A549 (cell line): ENCODE measurements at regions not wholly inside any gene's neighbourhood (a gene's known extent, or its start where the extent isn't known, plus 50 kb on each side); places are given as distances from the start of the nearest gene placed in this dataset.
"Not testable (repeated sequence)": the region's sequence is repeated elsewhere in the genome, so short reads cannot be mapped to it uniquely, and the experiment has no call there.

Experiments
- CBX8 ChIP-seq: fragments of 200-600 bp; sonication (generic); IDR thresholded peaks from 2 replicates; pipeline ENCODE4 v1.6.1; 2016
- CHD2 ChIP-seq: fragments of 150-350 bp; IDR thresholded peaks from 2 replicates; pipeline ENCODE4 v1.6.1; 2014; ENCODE audit warnings: low read length; ENCODE audit not compliant: partially characterized antibody
- CTCF ChIP-seq: fragments of >200 bp; sonication (Bioruptor Twin); formaldehyde crosslinking; IDR thresholded peaks from 3 replicates; pipeline ENCODE4 v1.5.1; 2016
- HOXA7 ChIP-seq: fragments of 250-450 bp; sonication (Bioruptor Pico); IDR thresholded peaks from 2 replicates; pipeline ENCODE4 v1.5.0; 2020; ENCODE audit warnings: mild to moderate bottlenecking, moderate library complexity
- POLR2A ChIP-seq: IDR thresholded peaks from 2 replicates; pipeline ENCODE4 v1.6.1; 2012; ENCODE audit warnings: mild to moderate bottlenecking, low read length
- REST ChIP-seq: fragments of 200-600 bp; sonication (generic); IDR thresholded peaks from 2 replicates; pipeline ENCODE4 v1.6.1; 2016; ENCODE audit warnings: antibody characterized with exemption, mild to moderate bottlenecking, moderate library complexity
- RFX5 ChIP-seq: fragments of 450-650 bp; IDR thresholded peaks from 2 replicates; pipeline ENCODE4 v1.7.1; 2014; ENCODE audit warnings: antibody characterized with exemption, mild to moderate bottlenecking, moderate library complexity

- TF ChIP-seq REST; POLR2A; CHD2; RFX5; CTCF; CBX8; HOXA7 (CRISPR knock-in tag): not testable (repeated sequence)
These were observed 189.9 kb upstream of the FOXD4L5 start for GRCh38 chr9:65474891-65475290.
